ENCODE measurements at regions not wholly inside any gene's neighbourhood (a gene's known extent, or its start where the extent isn't known, plus 50 kb on each side); places are given as distances from the start of the nearest gene placed in this dataset.
"Not testable (repeated sequence)": the region's sequence is repeated elsewhere in the genome, so short reads cannot be mapped to it uniquely, and the experiment has no call there.

DNA sequence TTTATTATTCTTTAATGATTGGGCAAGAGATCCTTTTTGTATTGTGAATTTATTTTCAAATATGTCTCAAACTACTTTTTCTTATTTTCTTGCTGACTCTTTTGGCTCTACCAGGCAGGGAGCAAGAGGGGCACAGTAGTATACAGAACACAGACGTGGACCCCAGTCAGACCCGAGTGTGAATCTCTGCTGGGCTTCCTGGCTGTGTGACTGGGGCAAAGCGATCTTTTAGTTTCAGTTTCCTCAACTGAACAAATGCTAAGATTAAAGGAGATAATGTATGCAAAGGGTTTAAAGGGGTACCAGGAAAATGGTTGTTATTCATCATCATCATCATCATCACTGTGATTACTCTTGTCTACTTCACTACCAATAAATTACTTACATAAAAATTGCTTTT lies 317.5 kb downstream of the HIVEP2 start:
- no peaks in the 10 kb centered on the region for H3K4me1 ChIP-seq (ENCODE audit: insufficient read depth, low read length)
- no peaks in the 10 kb centered on the region for H3K36me3 ChIP-seq (ENCODE audit: insufficient read depth, low read length)
- H3K27me3 ChIP-seq (ENCODE audit: insufficient read depth, low read length) = no peaks in the 10 kb centered on the region
- no peak overlapping the region for H3K4me3 ChIP-seq (ENCODE audit: low read length)
- no peak overlapping the region for H2AFZ ChIP-seq (ENCODE audit: low read depth, low read length)
- no peaks in the 10 kb centered on the region for H3K9me3 ChIP-seq (ENCODE audit: low read length)

- Histone ChIP-seq H3K9me3 (ENCODE audit: low read length) (no peaks in the 10 kb centered on the region), H3K27me3 (ENCODE audit: insufficient read depth, low read length) (no peaks in the 10 kb centered on the region), H3K36me3 (ENCODE audit: insufficient read depth, low read length) (no peaks in the 10 kb centered on the region), H3K4me3 (ENCODE audit: low read length) (no peak overlapping the region), H3K4me1 (ENCODE audit: insufficient read depth, low read length) (no peaks in the 10 kb centered on the region), H2AFZ (ENCODE audit: low read depth, low read length) (no peak overlapping the region)
These were observed 313.2 kb downstream of the HIVEP2 start for GRCh38 chr6:142631517-142632385.

DNA sequence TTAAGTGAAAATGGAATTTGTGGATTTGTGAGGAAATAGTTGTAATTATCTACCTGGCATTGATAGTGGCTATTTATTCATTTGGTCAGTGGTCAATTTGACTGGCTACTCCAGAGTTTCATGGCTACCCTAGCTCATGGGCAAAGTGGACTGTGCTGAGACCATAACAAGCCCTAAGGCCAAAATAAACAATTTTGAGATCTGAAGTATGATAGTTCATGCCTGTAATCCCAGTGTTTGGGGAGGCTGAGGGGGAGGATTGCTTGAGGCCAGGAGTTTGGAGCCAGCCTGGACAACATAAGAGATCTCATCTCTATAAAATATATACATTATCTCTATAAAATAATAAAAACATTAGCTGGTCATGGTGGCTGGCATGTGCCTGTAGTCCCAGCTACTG lies 311.7 kb downstream of the HIVEP2 start:
- Histone ChIP-seq H3K36me3 (ENCODE audit: insufficient read depth, low read length) (no peaks in the 10 kb centered on the region), H3K9me3 (ENCODE audit: low read length) (no peaks in the 10 kb centered on the region), H3K4me1 (ENCODE audit: insufficient read depth, low read length) (no peaks in the 10 kb centered on the region), H2AFZ (ENCODE audit: low read depth, low read length) (no peak overlapping the region), H3K27me3 (ENCODE audit: insufficient read depth, low read length) (no peaks in the 10 kb centered on the region), H3K4me3 (ENCODE audit: low read length) (no peak overlapping the region)

DNA sequence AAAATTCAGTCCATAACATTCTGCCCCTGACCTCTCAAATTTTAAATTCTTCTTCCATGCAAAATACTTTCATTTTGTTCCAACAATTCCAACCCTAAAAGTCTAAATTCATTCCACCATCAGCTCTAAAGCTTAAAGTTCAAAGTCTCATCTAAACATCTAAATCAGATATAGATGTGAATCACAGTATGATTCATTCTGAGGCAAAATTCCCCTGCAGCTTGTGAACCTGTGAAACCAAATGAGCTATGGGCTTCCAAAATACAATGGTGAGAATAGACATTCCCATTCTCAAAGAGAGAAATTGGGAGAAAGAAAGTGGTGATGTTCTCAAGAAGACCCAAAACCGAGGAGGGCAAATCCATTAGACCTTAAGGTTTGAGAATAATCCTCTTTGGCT lies 309.8 kb downstream of the HIVEP2 start:
- Histone ChIP-seq H3K4me3 (ENCODE audit: low read length) (no peak overlapping the region), H3K9me3 (ENCODE audit: low read length) (no peaks in the 10 kb centered on the region), H3K36me3 (ENCODE audit: insufficient read depth, low read length) (no peaks in the 10 kb centered on the region), H3K4me1 (ENCODE audit: insufficient read depth, low read length) (no peaks in the 10 kb centered on the region), H3K27me3 (ENCODE audit: insufficient read depth, low read length) (no peaks in the 10 kb centered on the region), H2AFZ (ENCODE audit: low read depth, low read length) (no peak overlapping the region)

GRCh38 chr6:142637624-142638351 lies 307.2 kb downstream of the HIVEP2 start:
- H3K4me1 ChIP-seq (ENCODE audit: insufficient read depth, low read length) = no peaks in the 10 kb centered on the region
- H3K9me3 ChIP-seq (ENCODE audit: low read length) = no peaks in the 10 kb centered on the region
- H3K36me3 ChIP-seq (ENCODE audit: insufficient read depth, low read length) = no peaks in the 10 kb centered on the region
- H3K27me3 ChIP-seq (ENCODE audit: insufficient read depth, low read length) = no peaks in the 10 kb centered on the region
- H3K4me3 ChIP-seq (ENCODE audit: low read length) = no peak overlapping the region
- no peak overlapping the region for H2AFZ ChIP-seq (ENCODE audit: low read depth, low read length)

GRCh38 chr6:142642651-142643050 lies 302.3 kb downstream of the HIVEP2 start:
- no peaks in the 10 kb centered on the region for H3K4me1 ChIP-seq (ENCODE audit: insufficient read depth, low read length)
- no peaks in the 10 kb centered on the region for H3K27me3 ChIP-seq (ENCODE audit: insufficient read depth, low read length)
- H2AFZ ChIP-seq (ENCODE audit: low read depth, low read length) = no peak overlapping the region
- H3K36me3 ChIP-seq (ENCODE audit: insufficient read depth, low read length) = no peaks in the 10 kb centered on the region
- no peaks in the 10 kb centered on the region for H3K9me3 ChIP-seq (ENCODE audit: low read length)
- H3K4me3 ChIP-seq (ENCODE audit: low read length) = no peak overlapping the region

DNA sequence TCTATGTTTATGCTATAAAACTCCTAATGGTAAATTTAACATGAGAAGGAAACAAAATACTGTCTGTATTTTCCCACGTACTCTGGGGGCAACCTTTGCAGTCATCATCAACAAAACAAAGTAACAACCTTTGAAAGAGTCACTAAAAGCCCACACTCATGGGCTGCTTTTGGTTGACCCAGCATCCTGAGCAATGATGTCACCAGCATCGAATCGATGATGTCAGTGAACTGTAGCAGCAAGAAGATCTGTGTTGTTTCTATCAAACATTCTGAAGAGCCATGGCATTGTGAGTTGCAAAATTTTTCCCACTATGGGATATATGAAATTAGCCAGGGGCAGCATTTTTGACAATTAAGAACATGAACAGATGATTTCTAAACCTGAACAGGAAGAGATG lies 300.1 kb downstream of the HIVEP2 start:
- Histone ChIP-seq H3K9me3 (ENCODE audit: low read length) (no peaks in the 10 kb centered on the region), H3K27me3 (ENCODE audit: insufficient read depth, low read length) (no peaks in the 10 kb centered on the region), H3K4me3 (ENCODE audit: low read length) (no peak overlapping the region), H3K36me3 (ENCODE audit: insufficient read depth, low read length) (no peaks in the 10 kb centered on the region), H2AFZ (ENCODE audit: low read depth, low read length) (no peak overlapping the region), H3K4me1 (ENCODE audit: insufficient read depth, low read length) (no peaks in the 10 kb centered on the region)

- H3K36me3 ChIP-seq (ENCODE audit: insufficient read depth, low read length) = no peaks in the 10 kb centered on the region
- H3K27me3 ChIP-seq (ENCODE audit: insufficient read depth, low read length) = no peaks in the 10 kb centered on the region
These were observed 299.3 kb downstream of the HIVEP2 start for GRCh38 chr6:142645663-142646062.

GRCh38 chr6:142647449-142648035 lies 297.4 kb downstream of the HIVEP2 start:
- H3K36me3 ChIP-seq (ENCODE audit: insufficient read depth, low read length) = no peaks in the 10 kb centered on the region
- no peaks in the 10 kb centered on the region for H3K27me3 ChIP-seq (ENCODE audit: insufficient read depth, low read length)
- no peak overlapping the region for H3K4me3 ChIP-seq (ENCODE audit: low read length)
- no peaks in the 10 kb centered on the region for H3K9me3 ChIP-seq (ENCODE audit: low read length)
- no peak overlapping the region for H2AFZ ChIP-seq (ENCODE audit: low read depth, low read length)
- no peaks in the 10 kb centered on the region for H3K4me1 ChIP-seq (ENCODE audit: insufficient read depth, low read length)

More at GRCh38 chr6:142645663-142646062, 299.3 kb downstream of the HIVEP2 start:
- no peak overlapping the region for H3K4me3 ChIP-seq (ENCODE audit: low read length)
- H3K4me1 ChIP-seq (ENCODE audit: insufficient read depth, low read length) = no peaks in the 10 kb centered on the region
- no peaks in the 10 kb centered on the region for H3K9me3 ChIP-seq (ENCODE audit: low read length)
- H2AFZ ChIP-seq (ENCODE audit: low read depth, low read length) = no peak overlapping the region

- no peaks in the 10 kb centered on the region for H3K4me1 ChIP-seq (ENCODE audit: insufficient read depth, low read length)
- no peak overlapping the region for H3K4me3 ChIP-seq (ENCODE audit: low read length)
- H2AFZ ChIP-seq (ENCODE audit: low read depth, low read length) = no peak overlapping the region
- H3K27me3 ChIP-seq (ENCODE audit: insufficient read depth, low read length) = no peaks in the 10 kb centered on the region
- no peaks in the 10 kb centered on the region for H3K9me3 ChIP-seq (ENCODE audit: low read length)
- H3K36me3 ChIP-seq (ENCODE audit: insufficient read depth, low read length) = no peaks in the 10 kb centered on the region
These were observed 296.9 kb downstream of the HIVEP2 start for GRCh38 chr6:142648036-142648451.

DNA sequence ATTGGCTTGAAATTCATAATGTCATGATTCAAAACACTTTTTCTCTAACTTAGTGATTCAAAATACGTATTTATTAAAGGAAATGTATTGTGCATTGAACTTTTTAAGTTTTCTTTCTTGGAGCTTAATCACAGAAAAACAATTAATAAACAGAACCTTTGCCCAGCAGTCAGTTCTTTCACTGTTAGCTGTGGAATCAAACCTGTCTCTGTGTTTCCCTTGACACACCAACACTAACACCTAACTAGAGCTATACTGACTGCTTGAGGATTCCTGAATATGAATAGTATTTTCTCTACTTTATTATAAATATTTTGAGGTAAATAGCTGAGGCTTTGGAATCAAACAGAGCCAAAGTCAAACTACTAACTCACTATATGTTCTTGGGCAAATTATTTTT lies 296.4 kb downstream of the HIVEP2 start:
- no peaks in the 10 kb centered on the region for H3K4me1 ChIP-seq (ENCODE audit: insufficient read depth, low read length)
- H3K36me3 ChIP-seq (ENCODE audit: insufficient read depth, low read length) = no peaks in the 10 kb centered on the region
- no peak overlapping the region for H2AFZ ChIP-seq (ENCODE audit: low read depth, low read length)
- H3K9me3 ChIP-seq (ENCODE audit: low read length) = no peaks in the 10 kb centered on the region
- H3K4me3 ChIP-seq (ENCODE audit: low read length) = no peak overlapping the region
- no peaks in the 10 kb centered on the region for H3K27me3 ChIP-seq (ENCODE audit: insufficient read depth, low read length)

DNA sequence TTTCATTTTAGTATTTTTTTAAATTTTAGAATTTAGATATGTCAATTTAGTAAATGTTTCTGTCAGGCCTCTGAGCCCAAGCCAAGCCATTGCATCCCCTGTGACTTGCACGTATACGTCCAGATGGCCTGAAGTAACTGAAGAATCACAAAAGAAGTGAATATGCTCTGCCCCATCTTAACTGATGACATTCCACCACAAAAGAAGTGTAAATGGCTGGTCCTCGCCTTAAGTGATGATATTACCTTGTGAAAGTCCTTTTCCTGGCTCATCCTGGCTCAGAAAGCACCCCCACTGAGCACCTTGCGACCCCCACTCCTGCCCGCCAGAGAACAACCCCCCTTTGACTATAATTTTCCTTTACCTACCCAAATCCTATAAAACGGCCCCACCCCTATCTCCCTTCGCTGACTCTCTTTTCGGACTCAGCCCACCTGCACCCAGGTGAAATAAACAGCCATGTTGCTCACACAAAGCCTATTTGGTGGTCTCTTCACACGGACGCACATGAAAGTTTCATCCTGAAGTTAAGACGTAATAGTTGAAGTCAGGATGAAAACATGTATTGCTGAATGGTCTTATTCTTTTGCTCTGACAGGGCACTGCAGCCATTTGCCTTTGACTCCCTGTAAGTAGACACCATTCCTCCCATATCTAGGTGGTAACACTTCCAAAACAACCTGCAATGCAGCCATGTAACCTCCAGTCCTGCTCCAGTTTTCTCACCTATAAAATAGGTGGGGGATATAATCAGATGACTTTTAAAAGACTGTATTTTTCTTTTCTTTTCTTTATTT lies 295.3 kb downstream of the HIVEP2 start:
- not testable (repeated sequence) for H3K27me3 ChIP-seq (ENCODE audit: insufficient read depth, low read length); H3K36me3 ChIP-seq (ENCODE audit: insufficient read depth, low read length); H3K4me3 ChIP-seq (ENCODE audit: low read length); H2AFZ ChIP-seq (ENCODE audit: low read depth, low read length); H3K9me3 ChIP-seq (ENCODE audit: low read length); H3K4me1 ChIP-seq (ENCODE audit: insufficient read depth, low read length)

- Histone ChIP-seq H3K27me3 (ENCODE audit: insufficient read depth, low read length) (no peaks in the 10 kb centered on the region), H3K4me3 (ENCODE audit: low read length) (no peak overlapping the region), H3K36me3 (ENCODE audit: insufficient read depth, low read length) (no peaks in the 10 kb centered on the region), H3K9me3 (ENCODE audit: low read length) (no peaks in the 10 kb centered on the region), H2AFZ (ENCODE audit: low read depth, low read length) (no peak overlapping the region), H3K4me1 (ENCODE audit: insufficient read depth, low read length) (no peaks in the 10 kb centered on the region)
These were observed 293.6 kb downstream of the HIVEP2 start for GRCh38 chr6:142651384-142651783.
